ENCODE measurements at regions not wholly inside any gene's neighbourhood (a gene's known extent, or its start where the extent isn't known, plus 50 kb on each side); places are given as distances from the start of the nearest gene placed in this dataset.

DNA sequence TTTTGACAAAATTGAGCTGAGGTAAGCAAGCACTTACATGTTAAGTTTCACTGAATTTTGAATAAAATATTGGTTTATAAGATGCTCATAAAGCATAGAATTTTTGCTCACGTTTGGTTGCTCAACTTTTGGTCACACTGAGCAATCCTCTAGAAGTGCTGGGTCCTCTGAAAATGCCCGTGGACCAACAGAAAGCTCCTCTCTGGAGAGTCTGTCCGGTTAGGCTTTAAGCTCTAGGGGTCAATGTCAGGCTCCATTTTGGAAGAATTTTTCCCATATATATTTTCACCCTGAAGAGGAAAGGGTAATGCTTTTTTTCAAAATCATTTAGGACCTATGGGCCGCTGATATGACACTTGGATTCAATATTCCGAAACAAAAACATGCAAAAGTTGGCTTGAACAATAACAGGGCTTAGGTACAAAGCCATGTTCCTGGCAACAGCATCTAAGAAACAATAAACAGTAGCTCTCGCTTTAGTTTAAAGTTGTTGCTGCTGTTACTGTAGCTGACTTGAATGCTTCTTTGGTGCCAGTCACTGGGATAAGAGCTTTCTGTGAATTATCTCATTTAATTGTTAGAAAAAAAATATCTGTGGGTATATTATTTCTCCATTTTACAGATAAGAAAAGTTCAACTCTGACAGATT lies 131.7 kb upstream of the ESRRG start:
- Histone ChIP-seq H3K4me1 (replicated peaks in 1 of 2; ENCODE audit: control insufficient read depth in 2 of 2, insufficient read depth in 2 of 2, low read length in 2 of 2) (no peaks in the 10 kb centered on the region), H3K9me1 (ENCODE audit: control insufficient read depth, insufficient read depth, low read length) (no peaks in the 10 kb centered on the region), H3K4me3 (no peak overlapping the region), H3K9me3 (replicated peaks; ENCODE audit: control insufficient read depth, insufficient read depth, low read depth, low read length) (no peaks in the 10 kb centered on the region; the same call in 1 of the 2 replicates), H4K20me1 (replicated peaks; ENCODE audit: control insufficient read depth, insufficient read depth, low read length) (no peaks in the 10 kb centered on the region), H2AFZ (ENCODE audit: low read depth, low read length) (no peak overlapping the region), H3K9ac (ENCODE audit: insufficient read depth in 1 of 2, low read depth in 2 of 2, low read length in 2 of 2) (no peak overlapping the region), H3K4me2 (ENCODE audit: insufficient read depth, low read length) (no peak overlapping the region), H3K27me3 (ENCODE audit: control insufficient read depth in 2 of 2, insufficient read depth in 2 of 2, low read length in 2 of 2) (no peaks in the 10 kb centered on the region), H3K36me3 (ENCODE audit: control insufficient read depth, insufficient read depth, low read length) (no peaks in the 10 kb centered on the region), H3K79me2 (ENCODE audit: control insufficient read depth, insufficient read depth, low read length) (no peaks in the 10 kb centered on the region), H3K27ac (ENCODE audit: extremely low read depth, low read depth, low read length) (no peak overlapping the region)
- ChIA-PET POLR2A (no interaction called here), CTCF (ENCODE audit: low intra/inter-chr PET ratio) (no interaction called here)
- no peak for FAIRE-seq
- no peak for DNase-seq (ENCODE audit: extremely low read depth in 1 of 4, low spot score in 3 of 4)
- intact Hi-C loops (cut with micrococcal nuclease), result no loop called here
- 1% methylated on average over 6 of the region's 6 CpGs for WGBS (ENCODE audit: insufficient coverage, low coverage, missing lambda C conversion rate)
- no TSS peak for BruUV-seq (replicated peaks)
- no peak for TF ChIP-seq ZKSCAN8 (CRISPR knock-in tag; IDR thresholded peaks at IDR 0.05)
- no peak for TF ChIP-seq DACH1 (IDR thresholded peaks at IDR 0.05; ENCODE audit: partially characterized antibody)
- TF ChIP-seq HIVEP1 (CRISPR knock-in tag; IDR thresholded peaks at IDR 0.05), result no peak
- no peak for TF ChIP-seq BRF1 (IDR thresholded peaks at IDR 0.05; ENCODE audit: borderline replicate concordance, extremely low read depth, insufficient read length)
- TF ChIP-seq ILF3 (IDR thresholded peaks at IDR 0.05; ENCODE audit: borderline replicate concordance), result no peak
- TF ChIP-seq ILK (tag; IDR thresholded peaks at IDR 0.05; ENCODE audit: borderline replicate concordance, low read depth), result no peak
- TF ChIP-seq U2AF2 (optimal IDR thresholded peaks at IDR 0.05; ENCODE audit: low read depth, low read length), result no peak
- no peak for TF ChIP-seq RNF219 (CRISPR knock-in tag; IDR thresholded peaks at IDR 0.05)
- TF ChIP-seq CBFA2T2 (conservative IDR thresholded peaks at IDR 0.05), result no peak
- TF ChIP-seq ZNF121 (CRISPR knock-in tag; conservative IDR thresholded peaks at IDR 0.05), result no peak
- no peak for TF ChIP-seq POLR2A (conservative IDR thresholded peaks at IDR 0.05)
- TF ChIP-seq KLF13 (tag; IDR thresholded peaks at IDR 0.05; ENCODE audit: borderline replicate concordance, low read depth), result no peak
- ATAC-seq, result no peak
- in situ Hi-C loops (cut with MboI), result no loop called here
